ENCODE measurements at regions not wholly inside any gene's neighbourhood (a gene's known extent, or its start where the extent isn't known, plus 50 kb on each side); places are given as distances from the start of the nearest gene placed in this dataset.

- Mint-ChIP-seq H3K36me3 (ENCODE audit: insufficient read depth, unreplicated experiment) (no peaks in the 10 kb centered on the region), H3K9me3 (ENCODE audit: unreplicated experiment) (peaks cover 11% of the 10 kb centered on the region), H3K4me1 (ENCODE audit: low read depth, unreplicated experiment) (no peaks in the 10 kb centered on the region), H3K4me3 (ENCODE audit: unreplicated experiment) (no peak overlapping the region), H3K27ac (ENCODE audit: unreplicated experiment) (no peak overlapping the region), H3K27me3 (ENCODE audit: insufficient read depth, unreplicated experiment) (peaks cover 14% of the 10 kb centered on the region)
- Histone ChIP-seq H3K4me3 (ENCODE audit: low read depth, low read length) (no peak overlapping the region), H3K27me3 (replicated peaks; ENCODE audit: control insufficient read depth, insufficient read depth, low read length) (no peaks in the 10 kb centered on the region), H3K9me3 (peaks cover 10% of the 10 kb centered on the region; the same call in 1 of the 2 replicates), H3K4me1 (no peaks in the 10 kb centered on the region), H3K36me3 (ENCODE audit: control insufficient read depth, insufficient read depth, low read length) (no peaks in the 10 kb centered on the region)
- no peak for DNase-seq
- no TSS peak for BruUV-seq (replicated peaks)
- TF ChIP-seq CTCF (IDR thresholded peaks at IDR 0.05; ENCODE audit: insufficient read depth in 1 of 2, low read depth in 1 of 2, low read length in 1 of 2, severe bottlenecking in 1 of 2, unreplicated experiment in 1 of 2) = no peak
- POLR2A ChIA-PET = no interaction called here
- intact Hi-C loops (cut with micrococcal nuclease; ENCODE audit: unreplicated experiment) = no loop called here
- CTCF ChIA-PET = no interaction called here
These were observed 72.6 kb upstream of the PTPRT start for GRCh38 chr20:43262341-43262740.

GRCh38 chr20:43255877-43256276 lies 66.2 kb upstream of the PTPRT start:
- Histone ChIP-seq H3K4me1 (0 out of 2 replicates have a peak, but pooled peaks cover 2% of the 10 kb centered on the region), H3K4me3 (ENCODE audit: low read depth, low read length) (no peak overlapping the region), H3K36me3 (ENCODE audit: control insufficient read depth, insufficient read depth, low read length) (no peaks in the 10 kb centered on the region), H3K27me3 (replicated peaks; ENCODE audit: control insufficient read depth, insufficient read depth, low read length) (peaks cover 3% of the 10 kb centered on the region; the same call in 1 of the 2 replicates), H3K9me3 (peaks cover 11% of the 10 kb centered on the region; the same call in 1 of the 2 replicates)
- ChIA-PET POLR2A (no interaction called here), CTCF (no interaction called here)
- no peak for TF ChIP-seq CTCF (IDR thresholded peaks at IDR 0.05; ENCODE audit: insufficient read depth in 1 of 2, low read depth in 1 of 2, low read length in 1 of 2, severe bottlenecking in 1 of 2, unreplicated experiment in 1 of 2)
- H3K4me3 Mint-ChIP-seq (ENCODE audit: unreplicated experiment) = no peak overlapping the region
- intact Hi-C loops (cut with micrococcal nuclease; ENCODE audit: unreplicated experiment) = no loop called here
- DNase-seq = no peak
- BruUV-seq (replicated peaks) = no TSS peak
- peaks cover 25% of the 10 kb centered on the region for H3K27me3 Mint-ChIP-seq (ENCODE audit: insufficient read depth, unreplicated experiment)
- no peaks in the 10 kb centered on the region for H3K36me3 Mint-ChIP-seq (ENCODE audit: insufficient read depth, unreplicated experiment)
- H3K9me3 Mint-ChIP-seq (ENCODE audit: unreplicated experiment) = peaks cover 11% of the 10 kb centered on the region
- H3K27ac Mint-ChIP-seq (ENCODE audit: unreplicated experiment) = no peak overlapping the region
- no peaks in the 10 kb centered on the region for H3K4me1 Mint-ChIP-seq (ENCODE audit: low read depth, unreplicated experiment)

GRCh38 chr20:43252761-43253160 lies 63.1 kb upstream of the PTPRT start:
- no peak for DNase-seq
- 0 out of 2 replicates have a peak, but pooled peaks cover 2% of the 10 kb centered on the region for H3K4me1 ChIP-seq
- TF ChIP-seq CTCF (IDR thresholded peaks at IDR 0.05; ENCODE audit: insufficient read depth in 1 of 2, low read depth in 1 of 2, low read length in 1 of 2, severe bottlenecking in 1 of 2, unreplicated experiment in 1 of 2) = no peak
- H3K27me3 ChIP-seq (replicated peaks; ENCODE audit: control insufficient read depth, insufficient read depth, low read length) = peaks cover 3% of the 10 kb centered on the region; the same call in 1 of the 2 replicates
- H3K36me3 Mint-ChIP-seq (ENCODE audit: insufficient read depth, unreplicated experiment) = no peaks in the 10 kb centered on the region
- H3K4me1 Mint-ChIP-seq (ENCODE audit: low read depth, unreplicated experiment) = no peaks in the 10 kb centered on the region
- peaks cover 3% of the 10 kb centered on the region; the same call in 1 of the 2 replicates for H3K9me3 ChIP-seq
- H3K27ac Mint-ChIP-seq (ENCODE audit: unreplicated experiment) = no peak overlapping the region
- BruUV-seq (replicated peaks) = no TSS peak
- H3K36me3 ChIP-seq (ENCODE audit: control insufficient read depth, insufficient read depth, low read length) = no peaks in the 10 kb centered on the region
- no peaks in the 10 kb centered on the region for H3K9me3 Mint-ChIP-seq (ENCODE audit: unreplicated experiment)
- no peak overlapping the region for H3K4me3 ChIP-seq (ENCODE audit: low read depth, low read length)
- POLR2A ChIA-PET = no interaction called here
- peaks cover 20% of the 10 kb centered on the region for H3K27me3 Mint-ChIP-seq (ENCODE audit: insufficient read depth, unreplicated experiment)
- CTCF ChIA-PET = no interaction called here
- intact Hi-C loops (cut with micrococcal nuclease; ENCODE audit: unreplicated experiment) = no loop called here
- H3K4me3 Mint-ChIP-seq (ENCODE audit: unreplicated experiment) = no peak overlapping the region

Measured in Caco-2 (cell line).